VCaP (cell line): ENCODE measurements at regions not wholly inside any gene's neighbourhood (a gene's known extent, or its start where the extent isn't known, plus 50 kb on each side); places are given as distances from the start of the nearest gene placed in this dataset.

Source experiments
- H3K27ac ChIP-seq: fragments of 450-650 bp; 2 replicates; pipeline ENCODE4 v1.5.1; 2017
- TF ChIP-seq, protein P1 (sequence below): fragments of 450-650 bp; conservative IDR thresholded peaks from 2 replicates; pipeline ENCODE4 v1.5.1; 2017; ENCODE audit warnings: mild to moderate bottlenecking, moderate library complexity

DNA sequence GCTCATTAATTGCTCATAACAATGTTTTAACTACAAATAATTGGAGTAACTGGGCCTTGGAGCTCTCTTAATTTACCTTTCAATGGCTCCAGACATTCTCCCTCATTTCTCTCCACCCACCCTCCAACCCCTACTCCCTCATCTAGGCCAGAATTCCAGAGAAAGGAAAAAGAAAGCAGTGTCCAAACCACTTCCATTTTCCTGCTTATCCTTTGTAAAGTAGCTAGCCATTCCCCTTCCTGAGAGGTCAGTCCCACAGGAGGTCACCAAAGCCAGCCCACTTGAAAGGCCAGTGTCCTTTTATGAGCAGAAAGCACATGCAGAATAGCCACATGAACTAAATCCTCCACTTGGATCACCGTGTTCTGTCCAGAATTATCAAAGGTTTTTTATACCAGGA is 404.8 kb upstream of the FAT3 start:
- TF ChIP-seq, protein P1, sequence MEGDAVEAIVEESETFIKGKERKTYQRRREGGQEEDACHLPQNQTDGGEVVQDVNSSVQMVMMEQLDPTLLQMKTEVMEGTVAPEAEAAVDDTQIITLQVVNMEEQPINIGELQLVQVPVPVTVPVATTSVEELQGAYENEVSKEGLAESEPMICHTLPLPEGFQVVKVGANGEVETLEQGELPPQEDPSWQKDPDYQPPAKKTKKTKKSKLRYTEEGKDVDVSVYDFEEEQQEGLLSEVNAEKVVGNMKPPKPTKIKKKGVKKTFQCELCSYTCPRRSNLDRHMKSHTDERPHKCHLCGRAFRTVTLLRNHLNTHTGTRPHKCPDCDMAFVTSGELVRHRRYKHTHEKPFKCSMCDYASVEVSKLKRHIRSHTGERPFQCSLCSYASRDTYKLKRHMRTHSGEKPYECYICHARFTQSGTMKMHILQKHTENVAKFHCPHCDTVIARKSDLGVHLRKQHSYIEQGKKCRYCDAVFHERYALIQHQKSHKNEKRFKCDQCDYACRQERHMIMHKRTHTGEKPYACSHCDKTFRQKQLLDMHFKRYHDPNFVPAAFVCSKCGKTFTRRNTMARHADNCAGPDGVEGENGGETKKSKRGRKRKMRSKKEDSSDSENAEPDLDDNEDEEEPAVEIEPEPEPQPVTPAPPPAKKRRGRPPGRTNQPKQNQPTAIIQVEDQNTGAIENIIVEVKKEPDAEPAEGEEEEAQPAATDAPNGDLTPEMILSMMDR, result no peak
- no peak overlapping the region for H3K27ac ChIP-seq

DNA sequence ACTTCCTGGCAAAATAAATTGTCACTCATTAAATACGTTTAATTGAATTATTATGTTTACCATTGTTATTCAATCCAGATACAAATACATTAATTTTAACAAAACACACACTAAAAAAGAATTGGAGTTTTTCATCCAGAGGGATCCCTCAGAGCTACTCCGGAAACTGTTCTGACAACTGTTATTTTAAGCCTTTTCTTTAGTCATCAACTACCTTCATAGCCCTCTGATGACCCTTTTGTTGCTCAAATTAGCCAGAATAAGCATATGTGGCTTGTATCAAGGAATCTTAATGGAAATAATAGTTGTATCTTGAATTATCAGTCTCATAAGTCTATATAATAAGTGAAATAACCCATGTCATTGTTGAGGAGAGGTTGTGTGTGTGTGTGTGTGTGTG is 405.4 kb upstream of the FAT3 start:
- TF ChIP-seq, protein P1, result no peak
- no peak overlapping the region for H3K27ac ChIP-seq

DNA sequence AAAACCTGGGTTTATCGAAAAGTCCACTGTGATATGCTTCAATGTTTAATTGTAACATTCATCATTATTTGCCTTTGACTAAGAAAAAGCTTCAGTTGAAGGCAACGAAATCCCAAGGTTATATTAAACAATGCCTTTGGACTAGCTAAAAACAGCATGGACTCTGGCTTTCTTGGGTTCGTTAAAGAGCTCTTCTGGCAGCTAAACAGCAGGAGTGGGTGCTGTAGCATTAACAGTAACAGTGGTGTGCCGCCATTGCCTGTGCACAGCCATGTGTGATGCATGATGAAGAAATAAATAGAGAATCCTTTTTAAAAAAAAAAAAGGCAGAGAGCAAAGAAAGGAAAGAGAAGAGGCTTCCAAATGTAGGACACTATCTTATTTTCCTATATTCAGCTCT is 406.6 kb upstream of the FAT3 start:
- H3K27ac ChIP-seq, result no peak overlapping the region
- TF ChIP-seq, protein P1, result no peak

DNA sequence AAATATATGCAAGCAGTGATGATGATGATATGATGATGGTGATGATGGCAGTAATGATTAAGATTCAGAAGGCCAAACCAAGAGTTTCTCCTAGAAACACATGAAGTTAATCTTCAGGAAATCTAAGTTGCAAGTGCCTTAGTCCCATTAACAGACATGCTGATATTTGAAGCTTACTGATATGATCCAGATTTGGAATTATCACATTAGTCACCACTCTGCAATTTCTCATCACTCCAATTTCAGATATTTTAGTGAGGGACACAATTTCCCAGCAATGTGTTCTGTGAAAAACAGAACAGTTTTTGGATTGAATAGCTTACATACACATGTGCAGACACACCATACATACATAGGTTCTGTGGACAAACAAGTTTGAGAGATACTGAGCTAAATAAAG is 411.4 kb upstream of the FAT3 start:
- H3K27ac ChIP-seq, result no peak overlapping the region

DNA sequence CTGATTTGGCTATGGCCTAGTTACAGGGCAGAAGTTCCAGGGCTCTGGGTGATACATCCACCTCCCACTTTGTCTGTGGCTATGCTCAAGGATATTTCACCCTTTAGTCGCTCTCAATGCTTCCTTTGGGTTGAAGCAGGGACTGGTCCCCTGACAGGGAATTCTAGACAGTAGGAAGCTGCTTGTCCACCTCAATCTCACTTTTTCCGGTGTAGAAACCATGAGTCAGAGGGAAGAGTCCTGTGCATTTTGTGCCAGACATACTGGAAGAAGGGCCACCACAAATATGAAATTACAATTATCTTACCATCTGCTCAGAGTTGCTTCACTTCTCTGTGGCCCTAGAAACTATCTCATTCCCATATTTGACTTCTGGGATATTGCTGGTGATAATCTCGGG is 413.7 kb upstream of the FAT3 start:
- TF ChIP-seq, protein P1, result no peak
- H3K27ac ChIP-seq, result no peak overlapping the region

More for the DNA sequence above, 411.4 kb upstream of the FAT3 start:
- TF ChIP-seq, protein P1, result no peak

DNA sequence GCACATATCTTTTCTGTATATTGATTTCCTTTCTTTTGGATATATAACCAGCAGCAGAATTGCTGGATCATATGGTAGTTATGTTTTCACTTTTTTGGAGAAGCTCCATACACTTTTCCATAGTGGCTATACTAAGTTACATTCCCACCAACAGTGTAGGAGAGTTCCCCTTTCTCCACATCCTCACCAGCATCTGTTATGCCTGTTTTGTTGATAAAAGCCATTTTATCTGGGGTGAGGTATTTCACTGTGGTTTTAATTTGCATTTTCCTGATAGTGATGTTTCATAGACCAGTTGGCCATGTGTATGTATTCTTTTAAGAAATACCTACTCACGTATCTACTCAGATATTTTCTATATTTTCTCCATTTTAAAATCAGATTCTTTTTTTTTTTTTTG is 419.3 kb upstream of the FAT3 start:
- no peak overlapping the region for H3K27ac ChIP-seq
- TF ChIP-seq, protein P1, result no peak

DNA sequence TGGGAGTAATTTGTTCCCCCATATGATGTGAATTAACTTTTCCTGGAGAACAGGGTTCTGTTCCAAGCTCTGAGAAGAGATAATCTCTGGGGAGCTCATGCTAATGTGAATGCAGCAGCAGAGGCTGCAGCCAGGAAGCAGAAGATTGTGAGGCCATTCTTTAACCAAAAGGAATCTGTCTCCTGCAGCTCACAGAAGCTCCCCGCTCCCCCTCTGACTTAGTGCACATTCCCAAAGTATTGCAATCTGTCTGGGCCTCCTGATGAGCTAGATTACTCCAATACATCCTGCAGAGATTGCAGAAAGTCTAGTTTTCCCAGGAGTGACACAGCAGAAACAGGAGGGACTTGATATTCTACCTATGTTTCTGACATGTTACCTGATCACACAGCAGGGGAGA is 420.6 kb upstream of the FAT3 start:
- TF ChIP-seq, protein P1, result no peak

DNA sequence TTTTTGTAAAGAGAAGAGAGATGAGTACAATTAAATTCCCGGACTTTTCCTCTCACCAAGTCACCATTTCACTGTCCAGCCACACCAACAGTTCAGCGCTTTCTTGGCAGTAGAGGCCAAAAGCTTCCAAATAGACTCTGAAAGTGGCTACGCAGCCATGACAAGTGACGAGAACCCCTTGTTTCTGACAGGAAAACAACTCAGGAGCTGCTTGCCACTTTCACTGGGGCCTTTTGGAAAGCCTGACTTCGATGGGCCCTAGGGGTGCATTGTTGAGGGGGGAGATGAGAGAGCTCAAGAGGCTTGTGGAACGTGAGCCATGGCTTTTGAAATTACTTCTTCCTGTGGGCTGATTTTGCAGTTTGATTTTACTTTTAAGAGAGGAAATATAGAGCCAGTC is 422.1 kb upstream of the FAT3 start:
- TF ChIP-seq, protein P1, result no peak
- H3K27ac ChIP-seq, result no peak overlapping the region

More for the DNA sequence above, 420.6 kb upstream of the FAT3 start:
- H3K27ac ChIP-seq, result no peak overlapping the region
